ENCODE measurements at regions not wholly inside any gene's neighbourhood (a gene's known extent, or its start where the extent isn't known, plus 50 kb on each side); places are given as distances from the start of the nearest gene placed in this dataset.
"Not testable (repeated sequence)": the region's sequence is repeated elsewhere in the genome, so short reads cannot be mapped to it uniquely, and the experiment has no call there.

- DNase-seq = no peak
These were observed 274.7 kb upstream of the ID4 start for GRCh38 chr6:19562468-19562867.

- DNase-seq = peak; percentile 47
These were observed 267.6 kb upstream of the ID4 start for GRCh38 chr6:19569563-19569962.

- DNase-seq = no peak
These were observed 266.0 kb upstream of the ID4 start for GRCh38 chr6:19571176-19571575.

- DNase-seq = no peak
These were observed 258.7 kb upstream of the ID4 start for GRCh38 chr6:19578481-19578880.

- not testable (repeated sequence) for DNase-seq
These were observed 253.0 kb upstream of the ID4 start for GRCh38 chr6:19584207-19584606.

- DNase-seq = no peak
These were observed 249.8 kb upstream of the ID4 start for GRCh38 chr6:19587238-19587942.

- no peak for DNase-seq
These were observed 246.6 kb upstream of the ID4 start for GRCh38 chr6:19590501-19591131.

- no peak for DNase-seq
These were observed 239.3 kb upstream of the ID4 start for GRCh38 chr6:19597809-19598320.

GRCh38 chr6:19599796-19600464, 237.2 kb upstream of the ID4 start:
- DNase-seq = no peak

- DNase-seq = peak; percentile 49
These were observed 234.6 kb upstream of the ID4 start for GRCh38 chr6:19602434-19603013.

- no peak for DNase-seq
These were observed 233.4 kb upstream of the ID4 start for GRCh38 chr6:19603721-19604120.

GRCh38 chr6:19605624-19606023, 231.5 kb upstream of the ID4 start:
- DNase-seq = peak; percentile 59

GRCh38 chr6:19608546-19608945, 228.6 kb upstream of the ID4 start:
- no peak for DNase-seq

GRCh38 chr6:19609972-19610641, 227.1 kb upstream of the ID4 start:
- DNase-seq = no peak

GRCh38 chr6:19612672-19613466, 224.3 kb upstream of the ID4 start:
- DNase-seq = not testable (repeated sequence)

GRCh38 chr6:19613678-19614077, 223.5 kb upstream of the ID4 start:
- DNase-seq = no peak

GRCh38 chr6:19616022-19616421, 221.1 kb upstream of the ID4 start:
- no peak for DNase-seq

- DNase-seq = peak; percentile 90
These were observed 204.9 kb upstream of the ID4 start for GRCh38 chr6:19632230-19632629.

- DNase-seq = no peak
These were observed 204.4 kb upstream of the ID4 start for GRCh38 chr6:19632786-19633185.

GRCh38 chr6:19635728-19636127, 201.4 kb upstream of the ID4 start:
- no peak for DNase-seq

- no peak for DNase-seq
These were observed 200.2 kb upstream of the ID4 start for GRCh38 chr6:19637010-19637409.

GRCh38 chr6:19638931-19639330, 198.2 kb upstream of the ID4 start:
- no peak for DNase-seq
